HCT116 (cell line): ENCODE measurements at regions not wholly inside any gene's neighbourhood (a gene's known extent, or its start where the extent isn't known, plus 50 kb on each side); places are given as distances from the start of the nearest gene placed in this dataset.
"Not testable (repeated sequence)": the region's sequence is repeated elsewhere in the genome, so short reads cannot be mapped to it uniquely, and the experiment has no call there.

Experiments
- ATAC-seq: fragments of 200-7000 bp; cut with Tn5 transposase; 2 replicates; pipeline ENCODE4 v1.9.1; 2020; ENCODE audit warnings: mild to moderate bottlenecking, moderate library complexity
- BruUV-seq: library from RNA; stranded (reverse); fragments of 400-500 nt; replicated peaks from 2 replicates; lab custom pipeline; 2021; lab: Mats Ljungman, UMichigan
- CTCF ChIA-PET: fragments of 300-600 bp; sonication (Branson Sonifier 250); formaldehyde crosslinking; loops from one replicate; lab custom pipeline; 2021; ENCODE audit warnings: antibody characterized with exemption; lab: Charles Lee
- POLR2A ChIA-PET: fragments of 300-600, 350-600 bp; sonication (Branson Sonifier 250); formaldehyde crosslinking; loops from one replicate; lab custom pipeline; 2021; ENCODE audit warnings: antibody characterized with exemption; lab: Charles Lee
- RAD21 ChIA-PET, 2 experiments: fragments of 300-600 bp; sonication (Branson Sonifier 250); formaldehyde crosslinking; loops; one replicate each; lab custom pipeline; 2023; ENCODE audit warnings: low total read pairs in 2 of 2; ENCODE audit not compliant: uncharacterized antibody in 2 of 2, unreplicated experiment in 2 of 2, low non-redundant PET in 1 of 2; lab: Charles Lee
- DNase-seq: peaks from one replicate; pipeline ENCODE4 v3.0.0-alpha.2; 2010; ENCODE audit warnings: low read depth, low spot score
- H2AFZ ChIP-seq: fragments of 200-600 bp; shearing (Covaris generic), sonication (generic); 2 replicates; pipeline ENCODE4 v1.6.1; 2017; ENCODE audit warnings: low read depth, mixed run types, mixed read lengths, antibody characterized with exemption, low read length; ENCODE audit not compliant: poor library complexity, severe bottlenecking
- H3K27ac ChIP-seq: 2 replicates; pipeline ENCODE4 v1.5.1; 2012; ENCODE audit warnings: low read depth, low read length
- H3K27me3 ChIP-seq: fragments of 200-600 bp; sonication (generic); 2 replicates; pipeline ENCODE4 v1.6.1; 2016; ENCODE audit warnings: mixed run types, low read length, mixed read lengths; ENCODE audit not compliant: insufficient read depth
- H3K36me3 ChIP-seq, 2 experiments: fragments of 200-500 bp in 1 of 2; fragments of 200-600 bp in 1 of 2; sonication (Bioruptor generic) in 1 of 2; sonication (generic) in 1 of 2; 2 replicates each; pipeline versions ENCODE4 v1.5.1 to v1.6.1; 2014 to 2016; ENCODE audit warnings: low read length in 2 of 2, inconsistent platforms in 1 of 2, mixed read lengths in 1 of 2, mixed run types in 1 of 2; ENCODE audit not compliant: insufficient read depth in 2 of 2, control insufficient read depth in 1 of 2
- H3K4me1 ChIP-seq, 2 experiments: fragments of 200-600 bp in 1 of 2; sonication (generic) in 1 of 2; 2 replicates each; pipeline versions ENCODE4 v1.5.1 to v1.6.1; 2012 to 2017; ENCODE audit warnings: low read length in 2 of 2, inconsistent platforms in 1 of 2, mild to moderate bottlenecking in 1 of 2, mixed read lengths in 1 of 2, mixed run types in 1 of 2, moderate library complexity in 1 of 2; ENCODE audit not compliant: insufficient read depth in 2 of 2, control insufficient read depth in 1 of 2
- H3K4me2 ChIP-seq: fragments of 200-600 bp; sonication (generic); 2 replicates; pipeline ENCODE4 v1.6.1; 2017; ENCODE audit warnings: mixed run types, low read length, mixed read lengths
- H3K4me3 ChIP-seq, 2 experiments: fragments of 200-600 bp in 1 of 2; sonication (generic) in 1 of 2; replicated peaks in 1 of 2; 2 replicates each; pipeline ENCODE4 v1.5.1; 2011 to 2016; ENCODE audit warnings: low read length in 2 of 2, control low read depth in 1 of 2, low read depth in 1 of 2, mild to moderate bottlenecking in 1 of 2, mixed read lengths in 1 of 2, mixed run types in 1 of 2
- H3K79me2 ChIP-seq: fragments of 200-600 bp; sonication (generic); 2 replicates; pipeline ENCODE4 v1.6.1; 2017; ENCODE audit warnings: mild to moderate bottlenecking, mixed run types, low read length, moderate library complexity, mixed read lengths; ENCODE audit not compliant: insufficient read depth
- H3K9ac ChIP-seq: fragments of 200-600 bp; sonication (generic); 2 replicates; pipeline ENCODE4 v1.6.1; 2016; ENCODE audit warnings: low read length, mixed read lengths
- H3K9me2 ChIP-seq: fragments of 200-600 bp; sonication (generic), shearing (Covaris generic); 2 replicates; pipeline ENCODE4 v1.6.1; 2017; ENCODE audit warnings: mixed run types, mild to moderate bottlenecking, moderate library complexity; ENCODE audit not compliant: insufficient read depth
- H3K9me3 ChIP-seq, 2 experiments: fragments of 200-500 bp in 1 of 2; fragments of 200-600 bp in 1 of 2; sonication (Bioruptor generic) in 1 of 2; sonication (generic) in 1 of 2; 2 replicates each; pipeline ENCODE4 v1.6.1; 2014 to 2017; ENCODE audit warnings: low read length in 2 of 2, mixed read lengths in 2 of 2, inconsistent platforms in 1 of 2, low read depth in 1 of 2, mild to moderate bottlenecking in 1 of 2, mixed run types in 1 of 2, moderate library complexity in 1 of 2; ENCODE audit not compliant: control insufficient read depth in 1 of 2, insufficient read depth in 1 of 2
- H4K20me1 ChIP-seq: fragments of 200-600 bp; sonication (generic), shearing (Covaris generic); 2 replicates; pipeline ENCODE4 v1.6.1; 2017; ENCODE audit warnings: mixed run types, mild to moderate bottlenecking, moderate library complexity; ENCODE audit not compliant: insufficient read depth
- CEBPB ChIP-seq: IDR thresholded peaks from 2 replicates; pipeline ENCODE4 v1.6.1; 2012; ENCODE audit warnings: low read depth
- FOSL1 ChIP-seq: IDR thresholded peaks from 2 replicates; pipeline ENCODE4 v1.6.1; 2012; ENCODE audit warnings: low read depth
- POLR2AphosphoS5 ChIP-seq: IDR thresholded peaks from 2 replicates; pipeline ENCODE4 v1.6.1; 2011; ENCODE audit warnings: mild to moderate bottlenecking, low read depth, low read length, moderate library complexity
- SRF ChIP-seq: IDR thresholded peaks from 2 replicates; pipeline ENCODE4 v1.6.1; 2012; ENCODE audit warnings: low read depth
- ZNF274 ChIP-seq: fragments of 200-500 bp; sonication (Bioruptor generic); IDR thresholded peaks from 2 replicates; pipeline ENCODE4 v1.6.1; 2014; ENCODE audit warnings: mild to moderate bottlenecking, low read depth, low read length, inconsistent platforms
- intact Hi-C: fragments of 100-400 bp; cut with micrococcal nuclease; formaldehyde crosslinking; loops from 2 replicates; pipeline ENCODE4 v1.10.0; 2022
- TF ChIP-seq, protein P1 (sequence below): IDR thresholded peaks from 2 replicates; pipeline ENCODE4 v1.6.1; 2012
- TF ChIP-seq, protein P2 (sequence below), 3 experiments: fragments of 200-600 bp in 1 of 3; sonication (generic) in 1 of 3; IDR thresholded peaks in 2 of 3; conservative IDR thresholded peaks in 1 of 3; 2 replicates each; pipeline ENCODE4 v1.5.1; 2012 to 2017; ENCODE audit warnings: low read depth in 2 of 3, low read length in 2 of 3, antibody characterized with exemption in 1 of 3, borderline replicate concordance in 1 of 3, control low read depth in 1 of 3, mild to moderate bottlenecking in 1 of 3, mixed read lengths in 1 of 3, mixed run types in 1 of 3, moderate library complexity in 1 of 3; ENCODE audit not compliant: insufficient read depth in 1 of 3

DNA sequence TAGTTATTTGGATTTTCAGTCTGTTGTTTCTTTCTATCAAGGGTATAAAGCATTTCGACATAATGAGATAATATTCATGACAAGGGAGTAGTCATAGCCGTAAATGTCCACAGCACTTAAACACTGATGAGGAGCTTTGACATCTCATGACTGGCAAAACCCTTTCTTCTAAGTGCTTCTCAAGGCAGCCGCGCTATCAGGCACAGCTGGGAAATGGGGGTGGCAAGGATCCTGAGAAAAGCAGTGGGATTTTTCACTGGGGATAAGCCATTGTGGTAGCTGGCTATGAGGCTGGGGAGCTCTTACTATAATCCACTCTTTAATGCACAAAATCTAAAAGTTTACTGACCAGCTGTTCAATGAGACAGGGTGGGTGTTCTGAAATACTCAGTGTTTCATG, 493.2 kb upstream of the KLF6 start:
- intact Hi-C loops, result no loop called here
- H3K9ac ChIP-seq, result no peak overlapping the region
- no peak overlapping the region for H2AFZ ChIP-seq
- H3K79me2 ChIP-seq, result no peaks in the 10 kb centered on the region
- H3K9me2 ChIP-seq, result no peaks in the 10 kb centered on the region
- CTCF ChIA-PET, result no interaction called here
- DNase-seq, result no peak
- no peaks in the 10 kb centered on the region for H3K36me3 ChIP-seq
- no peaks in the 10 kb centered on the region for H4K20me1 ChIP-seq
- TF ChIP-seq, protein P1, sequence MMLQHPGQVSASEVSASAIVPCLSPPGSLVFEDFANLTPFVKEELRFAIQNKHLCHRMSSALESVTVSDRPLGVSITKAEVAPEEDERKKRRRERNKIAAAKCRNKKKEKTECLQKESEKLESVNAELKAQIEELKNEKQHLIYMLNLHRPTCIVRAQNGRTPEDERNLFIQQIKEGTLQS, result no peak
- no peak for TF ChIP-seq SRF
- TF ChIP-seq ZNF274, result no peak
- no peak overlapping the region for H3K27ac ChIP-seq
- no peak overlapping the region for H3K4me2 ChIP-seq
- peaks cover 9 to 22% of the 10 kb centered on the region in 2 experiments; a peak in 3 of 4 replicates for H3K4me1 ChIP-seq
- POLR2A ChIA-PET, result no interaction called here
- RAD21 ChIA-PET, result no interaction called here
- H3K4me3 ChIP-seq, result no peak overlapping the region
- no peak for ATAC-seq
- H3K27me3 ChIP-seq, result no peaks in the 10 kb centered on the region
- no TSS peak for BruUV-seq
- H3K9me3 ChIP-seq, result no peaks in the 10 kb centered on the region

DNA sequence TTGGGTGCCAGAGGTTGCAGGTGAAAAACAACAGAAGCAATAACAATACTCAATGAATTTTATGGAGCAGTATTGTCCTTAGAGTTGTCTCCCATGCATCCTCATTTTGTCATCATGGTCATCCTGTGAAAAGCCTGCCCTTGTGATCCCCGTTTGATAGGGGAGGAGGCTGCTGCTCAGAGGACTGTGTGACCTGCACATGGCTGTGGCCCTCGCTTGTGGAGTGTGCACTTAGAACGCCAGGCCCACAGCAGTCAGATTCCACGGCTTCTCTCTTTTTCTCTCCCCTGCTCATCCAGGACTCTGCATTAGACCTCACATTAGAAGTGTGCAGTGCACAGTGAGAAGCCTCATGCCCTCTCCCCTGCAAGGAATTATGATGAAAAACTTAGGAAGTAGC, 491.1 kb upstream of the KLF6 start:
- CTCF ChIA-PET, result no interaction called here
- no TSS peak for BruUV-seq
- POLR2A ChIA-PET, result no interaction called here
- H3K79me2 ChIP-seq, result no peaks in the 10 kb centered on the region
- H3K27ac ChIP-seq, result no peak overlapping the region
- H3K4me2 ChIP-seq, result no peak overlapping the region
- intact Hi-C loops, result no loop called here
- no peaks in the 10 kb centered on the region for H3K27me3 ChIP-seq
- no peaks in the 10 kb centered on the region for H3K9me3 ChIP-seq
- H3K4me3 ChIP-seq, result no peak overlapping the region
- TF ChIP-seq, protein P2, sequence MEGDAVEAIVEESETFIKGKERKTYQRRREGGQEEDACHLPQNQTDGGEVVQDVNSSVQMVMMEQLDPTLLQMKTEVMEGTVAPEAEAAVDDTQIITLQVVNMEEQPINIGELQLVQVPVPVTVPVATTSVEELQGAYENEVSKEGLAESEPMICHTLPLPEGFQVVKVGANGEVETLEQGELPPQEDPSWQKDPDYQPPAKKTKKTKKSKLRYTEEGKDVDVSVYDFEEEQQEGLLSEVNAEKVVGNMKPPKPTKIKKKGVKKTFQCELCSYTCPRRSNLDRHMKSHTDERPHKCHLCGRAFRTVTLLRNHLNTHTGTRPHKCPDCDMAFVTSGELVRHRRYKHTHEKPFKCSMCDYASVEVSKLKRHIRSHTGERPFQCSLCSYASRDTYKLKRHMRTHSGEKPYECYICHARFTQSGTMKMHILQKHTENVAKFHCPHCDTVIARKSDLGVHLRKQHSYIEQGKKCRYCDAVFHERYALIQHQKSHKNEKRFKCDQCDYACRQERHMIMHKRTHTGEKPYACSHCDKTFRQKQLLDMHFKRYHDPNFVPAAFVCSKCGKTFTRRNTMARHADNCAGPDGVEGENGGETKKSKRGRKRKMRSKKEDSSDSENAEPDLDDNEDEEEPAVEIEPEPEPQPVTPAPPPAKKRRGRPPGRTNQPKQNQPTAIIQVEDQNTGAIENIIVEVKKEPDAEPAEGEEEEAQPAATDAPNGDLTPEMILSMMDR (IDR thresholded peaks at IDR 0.05 in 2 of 3, conservative IDR thresholded peaks at IDR 0.05 in 1 of 3; ENCODE audit: borderline replicate concordance in 1 of 3, insufficient read depth in 1 of 3, low read depth in 2 of 3, low read length in 2 of 3), result no peak
- no peak for TF ChIP-seq FOSL1
- no peak for TF ChIP-seq POLR2AphosphoS5
- TF ChIP-seq CEBPB, result no peak
- no peaks in the 10 kb centered on the region for H4K20me1 ChIP-seq
- RAD21 ChIA-PET, result no interaction called here
- ATAC-seq (no peak), DNase-seq (no peak)
- peaks cover 9 to 14% of the 10 kb centered on the region in 2 experiments; a peak in 3 of 4 replicates for H3K4me1 ChIP-seq
- no peak overlapping the region for H2AFZ ChIP-seq
- H3K9me2 ChIP-seq, result no peaks in the 10 kb centered on the region
- no peak overlapping the region for H3K9ac ChIP-seq
- no peaks in the 10 kb centered on the region for H3K36me3 ChIP-seq

DNA sequence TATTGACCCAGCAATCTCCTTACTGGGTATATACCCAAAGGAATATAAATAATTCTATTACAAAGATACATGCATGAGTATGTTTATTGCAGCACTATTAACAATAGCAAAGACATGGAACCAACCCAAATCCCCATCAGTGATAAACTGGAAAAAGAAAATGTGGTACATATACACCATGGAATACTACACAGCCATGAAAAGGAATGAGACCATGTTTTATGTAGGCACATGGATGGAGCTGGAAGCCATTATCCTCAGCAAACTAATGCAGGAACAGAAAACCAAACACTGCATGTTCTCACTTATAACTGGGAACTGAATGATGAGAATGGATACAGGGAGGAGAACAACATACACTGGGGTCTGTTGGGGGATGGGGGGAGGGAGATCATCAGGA, 489.7 kb upstream of the KLF6 start:
- H3K4me2 ChIP-seq, RAD21 ChIA-PET, CTCF ChIA-PET, H3K27me3 ChIP-seq, BruUV-seq, intact Hi-C loops, ATAC-seq, H3K27ac ChIP-seq, H3K9me2 ChIP-seq, H3K9ac ChIP-seq, H4K20me1 ChIP-seq, H3K9me3 ChIP-seq, H3K36me3 ChIP-seq, H3K4me1 ChIP-seq, H2AFZ ChIP-seq, H3K79me2 ChIP-seq, DNase-seq, H3K4me3 ChIP-seq, POLR2A ChIA-PET: not testable (repeated sequence)
